Kidney glomerular epithelial cell (primary cell): ENCODE measurements at regions not wholly inside any gene's neighbourhood (a gene's known extent, or its start where the extent isn't known, plus 50 kb on each side); places are given as distances from the start of the nearest gene placed in this dataset.
"Not testable (repeated sequence)": the region's sequence is repeated elsewhere in the genome, so short reads cannot be mapped to it uniquely, and the experiment has no call there.

Experiments
- DNase-seq: peaks from one replicate; lab custom pipeline; 2025; lab: John Stamatoyannopoulos, UW

DNA sequence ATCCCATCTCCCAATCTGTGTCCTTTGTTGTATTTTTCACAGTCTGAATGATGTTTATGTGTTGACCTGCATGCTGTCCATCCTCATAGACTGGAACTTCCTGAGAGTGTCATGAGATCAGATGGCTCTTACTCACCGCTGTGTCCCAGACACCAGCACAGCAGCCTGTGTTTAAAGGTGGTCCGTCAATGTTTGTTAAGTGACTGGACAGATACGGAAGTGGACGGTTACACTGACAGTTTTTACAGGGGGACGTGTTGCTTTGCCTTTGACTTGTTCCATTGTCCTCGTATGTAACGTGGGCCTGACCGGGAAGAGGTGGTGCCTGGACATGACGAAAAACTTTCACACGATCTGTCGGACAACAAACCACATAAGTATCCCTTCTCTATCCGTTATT lies 56.7 kb upstream of the SULF2 start:
- not testable (repeated sequence) for DNase-seq

DNA sequence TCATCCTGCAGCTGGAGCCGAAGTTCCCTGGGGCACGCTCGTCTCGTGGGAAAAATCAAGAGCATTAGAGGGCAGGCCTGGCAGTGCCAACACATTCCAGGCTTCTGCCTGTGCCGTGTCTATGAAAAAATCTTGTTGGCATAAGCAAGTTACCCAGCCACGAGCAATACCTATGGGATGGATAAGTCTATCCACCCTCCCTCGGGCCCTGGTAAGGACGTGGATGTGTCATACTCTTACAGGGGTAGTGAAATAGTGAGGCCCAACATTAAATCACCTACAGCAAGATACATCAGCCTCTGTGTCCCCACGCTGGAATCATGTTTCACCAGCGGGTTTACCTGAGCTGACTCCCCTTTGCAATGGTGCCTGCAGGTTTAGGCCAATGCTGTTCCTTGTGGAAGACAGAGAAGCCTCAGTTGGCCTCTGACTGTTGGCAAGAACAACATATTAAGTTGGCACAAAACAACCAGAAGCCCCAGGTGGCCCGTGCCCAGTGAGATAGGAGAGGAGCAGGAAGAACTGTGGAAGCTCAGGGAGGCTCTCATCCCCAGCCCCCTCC lies 51.1 kb upstream of the SULF2 start:
- DNase-seq = not testable (repeated sequence)
